Activated naive CD4-positive, alpha-beta T cell treated with anti-CD3 and anti-CD28 coated beads for 36 hours (primary cell): ENCODE measurements at regions not wholly inside any gene's neighbourhood (a gene's known extent, or its start where the extent isn't known, plus 50 kb on each side); places are given as distances from the start of the nearest gene placed in this dataset.
A peak's percentile ranks its signal among the peaks of the same experiment; 100 is the strongest.

ENCODE experiments used
- CTCF ChIA-PET: fragments of 350-600 bp; sonication (Branson Sonifier 250); formaldehyde crosslinking; loops from one replicate; lab custom pipeline; 2021; ENCODE audit warnings: antibody characterized with exemption; lab: Charles Lee
- DNase-seq: peaks from one replicate; pipeline ENCODE4 v3.0.0-alpha.2; 2020
- H3K27ac Mint-ChIP-seq: one replicate; pipeline ENCODE4 v1.8.0; 2021; ENCODE audit warnings: mild to moderate bottlenecking, mixed read lengths
- H3K27me3 Mint-ChIP-seq: one replicate; pipeline ENCODE4 v1.8.0; 2021; ENCODE audit warnings: low read depth, mixed read lengths
- H3K36me3 Mint-ChIP-seq: one replicate; pipeline ENCODE4 v1.8.0; 2021; ENCODE audit warnings: low read depth, mixed read lengths
- H3K4me1 Mint-ChIP-seq: one replicate; pipeline ENCODE4 v1.8.0; 2021; ENCODE audit warnings: low read depth, mixed read lengths
- H3K4me3 Mint-ChIP-seq: one replicate; pipeline ENCODE4 v1.8.0; 2021; ENCODE audit warnings: mild to moderate bottlenecking, moderate library complexity, mixed read lengths
- H3K9me3 Mint-ChIP-seq: one replicate; pipeline ENCODE4 v1.8.0; 2021; ENCODE audit warnings: mixed read lengths
- intact Hi-C: fragments of 100-400 bp; cut with micrococcal nuclease; formaldehyde crosslinking; loops from one replicate; pipeline ENCODE4 v1.15.1; 2023

GRCh38 chr18:5628512-5629255 is 84.9 kb upstream of the EPB41L3 start:
- DNase-seq, result peak; percentile 22
- no peaks in the 10 kb centered on the region for H3K4me1 Mint-ChIP-seq
- intact Hi-C loops, result loop anchor here (10.0 kb wide), 1 partner anchor 474 kb away; no protein-coding TSS in a partner anchor
- CTCF ChIA-PET, result interaction anchor here (0.6 kb wide), 1 partner anchor 15 kb away, joined by 3 read pairs; no protein-coding TSS in a partner anchor
- peak overlapping the region; percentile 69 for H3K4me3 Mint-ChIP-seq
- no peaks in the 10 kb centered on the region for H3K9me3 Mint-ChIP-seq
- no peaks in the 10 kb centered on the region for H3K36me3 Mint-ChIP-seq
- no peak overlapping the region for H3K27ac Mint-ChIP-seq
- peaks cover 30% of the 10 kb centered on the region for H3K27me3 Mint-ChIP-seq

GRCh38 chr18:5627776-5628511 is 84.1 kb upstream of the EPB41L3 start:
- DNase-seq, result no peak
- H3K27me3 Mint-ChIP-seq, result peaks cover 26% of the 10 kb centered on the region
- H3K4me1 Mint-ChIP-seq, result no peaks in the 10 kb centered on the region
- intact Hi-C loops, result loop anchor here (10.0 kb wide), 1 partner anchor 473 kb away; no protein-coding TSS in a partner anchor
- no peak overlapping the region for H3K27ac Mint-ChIP-seq
- H3K9me3 Mint-ChIP-seq, result no peaks in the 10 kb centered on the region
- peak overlapping the region; percentile 58 for H3K4me3 Mint-ChIP-seq
- H3K36me3 Mint-ChIP-seq, result no peaks in the 10 kb centered on the region
- CTCF ChIA-PET, result no interaction called here

GRCh38 chr18:5626130-5626880 is 82.5 kb upstream of the EPB41L3 start:
- H3K36me3 Mint-ChIP-seq, result no peaks in the 10 kb centered on the region
- CTCF ChIA-PET, result no interaction called here
- no peak overlapping the region for H3K27ac Mint-ChIP-seq

GRCh38 chr18:5625076-5625475 is 81.3 kb upstream of the EPB41L3 start:
- DNase-seq, result no peak
- intact Hi-C loops, result loop anchor here (10.0 kb wide), 1 partner anchor 470 kb away; no protein-coding TSS in a partner anchor
- Mint-ChIP-seq H3K4me1 (no peaks in the 10 kb centered on the region), H3K27me3 (peaks cover 13% of the 10 kb centered on the region), H3K27ac (no peak overlapping the region), H3K36me3 (no peaks in the 10 kb centered on the region), H3K9me3 (no peaks in the 10 kb centered on the region), H3K4me3 (no peak overlapping the region)
- CTCF ChIA-PET, result interaction anchor here (0.6 kb wide), 1 partner anchor 287 kb away, joined by 4 read pairs; no protein-coding TSS in a partner anchor

More at GRCh38 chr18:5626130-5626880, 82.5 kb upstream of the EPB41L3 start:
- Mint-ChIP-seq H3K4me1 (no peaks in the 10 kb centered on the region), H3K9me3 (no peaks in the 10 kb centered on the region), H3K4me3 (no peak overlapping the region), H3K27me3 (peaks cover 20% of the 10 kb centered on the region)
- intact Hi-C loops, result loop anchor here (10.0 kb wide), 1 partner anchor 472 kb away; no protein-coding TSS in a partner anchor
- no peak for DNase-seq

GRCh38 chr18:5622905-5623304 is 79.1 kb upstream of the EPB41L3 start:
- H3K27ac Mint-ChIP-seq, result no peak overlapping the region
- CTCF ChIA-PET, result no interaction called here

GRCh38 chr18:5620289-5620688 is 76.5 kb upstream of the EPB41L3 start:
- Mint-ChIP-seq H3K27me3 (peaks cover 7% of the 10 kb centered on the region), H3K4me3 (no peak overlapping the region), H3K9me3 (no peaks in the 10 kb centered on the region), H3K27ac (no peak overlapping the region), H3K4me1 (no peaks in the 10 kb centered on the region), H3K36me3 (no peaks in the 10 kb centered on the region)
- intact Hi-C loops, result loop anchor here (10.0 kb wide), 1 partner anchor 465 kb away; no protein-coding TSS in a partner anchor
- CTCF ChIA-PET, result no interaction called here
- no peak for DNase-seq

More at GRCh38 chr18:5622905-5623304, 79.1 kb upstream of the EPB41L3 start:
- DNase-seq, result no peak
- H3K4me3 Mint-ChIP-seq, result no peak overlapping the region
- peaks cover 8% of the 10 kb centered on the region for H3K27me3 Mint-ChIP-seq
- H3K9me3 Mint-ChIP-seq, result no peaks in the 10 kb centered on the region
- intact Hi-C loops, result loop anchor here (10.0 kb wide), 1 partner anchor 468 kb away; no protein-coding TSS in a partner anchor
- no peaks in the 10 kb centered on the region for H3K4me1 Mint-ChIP-seq
- H3K36me3 Mint-ChIP-seq, result no peaks in the 10 kb centered on the region

- no peak for DNase-seq
- intact Hi-C loops, result no loop called here
- Mint-ChIP-seq H3K27me3 (peaks cover 9% of the 10 kb centered on the region), H3K4me3 (no peak overlapping the region), H3K27ac (no peak overlapping the region), H3K4me1 (no peaks in the 10 kb centered on the region), H3K36me3 (no peaks in the 10 kb centered on the region), H3K9me3 (no peaks in the 10 kb centered on the region)
- CTCF ChIA-PET, result no interaction called here
Observed at GRCh38 chr18:5619376-5619775, 75.6 kb upstream of the EPB41L3 start.

- Mint-ChIP-seq H3K4me1 (no peaks in the 10 kb centered on the region), H3K27me3 (peaks cover 9% of the 10 kb centered on the region), H3K27ac (no peak overlapping the region), H3K36me3 (no peaks in the 10 kb centered on the region), H3K9me3 (no peaks in the 10 kb centered on the region), H3K4me3 (no peak overlapping the region)
- intact Hi-C loops, result no loop called here
- DNase-seq, result no peak
- CTCF ChIA-PET, result no interaction called here
Observed at GRCh38 chr18:5618047-5618688, 74.4 kb upstream of the EPB41L3 start.

- Mint-ChIP-seq H3K4me3 (no peak overlapping the region), H3K9me3 (no peaks in the 10 kb centered on the region), H3K4me1 (no peaks in the 10 kb centered on the region), H3K27ac (no peak overlapping the region), H3K36me3 (no peaks in the 10 kb centered on the region), H3K27me3 (peaks cover 12% of the 10 kb centered on the region)
- CTCF ChIA-PET, result no interaction called here
- no peak for DNase-seq
- intact Hi-C loops, result no loop called here
Observed at GRCh38 chr18:5611221-5611620, 67.4 kb upstream of the EPB41L3 start.

GRCh38 chr18:5608846-5609245 is 65.0 kb upstream of the EPB41L3 start:
- no peaks in the 10 kb centered on the region for H3K36me3 Mint-ChIP-seq
- intact Hi-C loops, result loop anchor here (10.0 kb wide), 1 partner anchor 96 kb away; no protein-coding TSS in a partner anchor
- CTCF ChIA-PET, result interaction anchor here (0.7 kb wide), 1 partner anchor 81 kb away, joined by 3 read pairs; no protein-coding TSS in a partner anchor
- H3K4me1 Mint-ChIP-seq, result no peaks in the 10 kb centered on the region
- H3K4me3 Mint-ChIP-seq, result no peak overlapping the region
- no peak for DNase-seq
- no peak overlapping the region for H3K27ac Mint-ChIP-seq
- peaks cover 7% of the 10 kb centered on the region for H3K27me3 Mint-ChIP-seq
- no peaks in the 10 kb centered on the region for H3K9me3 Mint-ChIP-seq

GRCh38 chr18:5606951-5607350 is 63.2 kb upstream of the EPB41L3 start:
- CTCF ChIA-PET, result interaction anchor here (0.6 kb wide), 1 partner anchor 1279 kb away, joined by 4 read pairs; no protein-coding TSS in a partner anchor
- Mint-ChIP-seq H3K36me3 (no peaks in the 10 kb centered on the region), H3K27me3 (peaks cover 3% of the 10 kb centered on the region), H3K4me1 (no peaks in the 10 kb centered on the region), H3K4me3 (no peak overlapping the region), H3K27ac (no peak overlapping the region), H3K9me3 (no peaks in the 10 kb centered on the region)
- intact Hi-C loops, result loop anchor here (10.0 kb wide), 1 partner anchor 98 kb away; no protein-coding TSS in a partner anchor
- DNase-seq, result no peak
